ENCODE measurements at regions not wholly inside any gene's neighbourhood (a gene's known extent, or its start where the extent isn't known, plus 50 kb on each side); places are given as distances from the start of the nearest gene placed in this dataset.

GRCh38 chrX:42375086-42375485, 402.9 kb downstream of the PPP1R2C start:
- no peak for FAIRE-seq
- Histone ChIP-seq H2AFZ (ENCODE audit: low read depth, low read length) (no peak overlapping the region), H3K9me1 (ENCODE audit: control insufficient read depth, insufficient read depth, low read length) (no peaks in the 10 kb centered on the region), H3K27me3 (ENCODE audit: control insufficient read depth in 2 of 2, insufficient read depth in 2 of 2, low read length in 2 of 2) (no peaks in the 10 kb centered on the region), H3K4me1 (replicated peaks in 1 of 2; ENCODE audit: control insufficient read depth in 2 of 2, insufficient read depth in 2 of 2, low read length in 2 of 2) (no peaks in the 10 kb centered on the region), H3K79me2 (ENCODE audit: control insufficient read depth, insufficient read depth, low read length) (no peaks in the 10 kb centered on the region), H3K4me2 (ENCODE audit: insufficient read depth, low read length) (no peak overlapping the region), H3K36me3 (ENCODE audit: control insufficient read depth, insufficient read depth, low read length) (no peaks in the 10 kb centered on the region), H3K9ac (ENCODE audit: insufficient read depth in 1 of 2, low read depth in 2 of 2, low read length in 2 of 2) (no peak overlapping the region), H3K27ac (ENCODE audit: extremely low read depth, low read depth, low read length) (no peak overlapping the region), H3K4me3 (no peak overlapping the region), H4K20me1 (replicated peaks; ENCODE audit: control insufficient read depth, insufficient read depth, low read length) (no peaks in the 10 kb centered on the region), H3K9me3 (replicated peaks; ENCODE audit: control insufficient read depth, insufficient read depth, low read depth, low read length) (no peaks in the 10 kb centered on the region)
- no peak for TF ChIP-seq MAFF (IDR thresholded peaks at IDR 0.05; ENCODE audit: low read length)
- TF ChIP-seq NR1H2 (CRISPR knock-in tag; IDR thresholded peaks at IDR 0.05), result no peak
- TF ChIP-seq GATA2 (CRISPR knock-in tag; IDR thresholded peaks at IDR 0.05), result no peak
- TF ChIP-seq ZNF408 (CRISPR knock-in tag; IDR thresholded peaks at IDR 0.05; ENCODE audit: low read depth), result no peak
- TF ChIP-seq ZNF584 (CRISPR knock-in tag; IDR thresholded peaks at IDR 0.05; ENCODE audit: low read depth), result no peak
- TF ChIP-seq, protein P1, sequence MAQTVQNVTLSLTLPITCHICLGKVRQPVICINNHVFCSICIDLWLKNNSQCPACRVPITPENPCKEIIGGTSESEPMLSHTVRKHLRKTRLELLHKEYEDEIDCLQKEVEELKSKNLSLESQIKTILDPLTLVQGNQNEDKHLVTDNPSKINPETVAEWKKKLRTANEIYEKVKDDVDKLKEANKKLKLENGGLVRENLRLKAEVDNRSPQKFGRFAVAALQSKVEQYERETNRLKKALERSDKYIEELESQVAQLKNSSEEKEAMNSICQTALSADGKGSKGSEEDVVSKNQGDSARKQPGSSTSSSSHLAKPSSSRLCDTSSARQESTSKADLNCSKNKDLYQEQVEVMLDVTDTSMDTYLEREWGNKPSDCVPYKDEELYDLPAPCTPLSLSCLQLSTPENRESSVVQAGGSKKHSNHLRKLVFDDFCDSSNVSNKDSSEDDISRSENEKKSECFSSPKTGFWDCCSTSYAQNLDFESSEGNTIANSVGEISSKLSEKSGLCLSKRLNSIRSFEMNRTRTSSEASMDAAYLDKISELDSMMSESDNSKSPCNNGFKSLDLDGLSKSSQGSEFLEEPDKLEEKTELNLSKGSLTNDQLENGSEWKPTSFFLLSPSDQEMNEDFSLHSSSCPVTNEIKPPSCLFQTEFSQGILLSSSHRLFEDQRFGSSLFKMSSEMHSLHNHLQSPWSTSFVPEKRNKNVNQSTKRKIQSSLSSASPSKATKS (CRISPR knock-in tag; IDR thresholded peaks at IDR 0.05), result no peak
- TF ChIP-seq MAZ (CRISPR knock-in tag; conservative IDR thresholded peaks at IDR 0.05 in 1 of 2, IDR thresholded peaks at IDR 0.05 in 1 of 2), result no peak
- TF ChIP-seq HNRNPLL (IDR thresholded peaks at IDR 0.05; ENCODE audit: low read depth, low read length, poor library complexity, severe bottlenecking), result no peak
- in situ Hi-C loops (cut with MboI), result no loop called here
- 2% methylated on average over 7 of the region's 7 CpGs for whole genome bisulfite sequencing (ENCODE audit: insufficient coverage, low coverage, missing lambda C conversion rate)
- ChIA-PET CTCF (ENCODE audit: low intra/inter-chr PET ratio) (no interaction called here), POLR2A (no interaction called here)
- intact Hi-C loops (cut with micrococcal nuclease), result no loop called here
- ATAC-seq, result no peak
- no peak for DNase-seq (ENCODE audit: extremely low read depth in 1 of 4, low spot score in 3 of 4)
- no TSS peak for BruUV-seq (replicated peaks)
